Liver (tissue), 8 donors: ENCODE measurements at regions not wholly inside any gene's neighbourhood (a gene's known extent, or its start where the extent isn't known, plus 50 kb on each side); places are given as distances from the start of the nearest gene placed in this dataset.

ENCODE experiments used
- DNase-seq: peaks from one replicate; pipeline ENCODE4 v3.0.0-alpha.2; 2017; ENCODE audit warnings: low spot score
- H3K27ac ChIP-seq, 2 donors: one replicate each; pipeline ENCODE4 v1.7.0; 2013; ENCODE audit warnings: inconsistent platforms in 2 of 2, low read length in 2 of 2, control low read depth in 1 of 2, low read depth in 1 of 2, mild to moderate bottlenecking in 1 of 2
- H3K27me3 ChIP-seq, 4 donors: one replicate each; pipeline versions ENCODE4 v1.6.1 to v1.7.0; 2013; ENCODE audit warnings: low read length in 3 of 4, inconsistent platforms in 1 of 4, mild to moderate bottlenecking in 1 of 4, moderate library complexity in 1 of 4; ENCODE audit not compliant: control insufficient read depth in 4 of 4, insufficient read depth in 4 of 4
- H3K36me3 ChIP-seq, 4 donors: one replicate each; pipeline versions ENCODE4 v1.6.1 to v1.7.0; 2013; ENCODE audit warnings: low read length in 3 of 4, mild to moderate bottlenecking in 3 of 4, low read depth in 1 of 4, moderate library complexity in 1 of 4; ENCODE audit not compliant: control insufficient read depth in 4 of 4, insufficient read depth in 3 of 4
- H3K4me1 ChIP-seq, 4 donors: one replicate each; pipeline versions ENCODE4 v1.6.1 to v1.7.0; 2013; ENCODE audit warnings: low read length in 3 of 4, mild to moderate bottlenecking in 3 of 4, moderate library complexity in 1 of 4; ENCODE audit not compliant: control insufficient read depth in 4 of 4, insufficient read depth in 4 of 4
- H3K4me3 ChIP-seq, 3 donors: one replicate each; pipeline versions ENCODE4 v1.6.1 to v1.7.0; 2013; ENCODE audit warnings: low read length in 3 of 3, control low read depth in 1 of 3, low read depth in 1 of 3, mild to moderate bottlenecking in 1 of 3
- H3K9ac ChIP-seq, 2 donors: one replicate each; pipeline ENCODE4 v1.7.0; 2013; ENCODE audit warnings: low read length in 2 of 2, mild to moderate bottlenecking in 2 of 2, moderate library complexity in 2 of 2, control low read depth in 1 of 2, low read depth in 1 of 2
- H3K9me3 ChIP-seq, 4 donors: one replicate each; pipeline versions ENCODE4 v1.6.1 to v1.7.0; 2013; ENCODE audit warnings: low read length in 3 of 4; ENCODE audit not compliant: control insufficient read depth in 4 of 4
- EGR1 ChIP-seq, 2 donors: IDR thresholded peaks; 2 replicates each; pipeline ENCODE4 v1.6.1; 2016 to 2018; ENCODE audit warnings: antibody characterized with exemption in 2 of 2, low read depth in 2 of 2
- FOXA1 ChIP-seq: IDR thresholded peaks from 2 replicates; pipeline ENCODE4 v1.6.1; 2016; ENCODE audit warnings: antibody characterized with exemption
- FOXA2 ChIP-seq: IDR thresholded peaks from 2 replicates; pipeline ENCODE4 v1.6.1; 2016; ENCODE audit warnings: antibody characterized with exemption
- GABPA ChIP-seq, 2 donors: IDR thresholded peaks in 1 of 2; conservative IDR thresholded peaks in 1 of 2; 2 replicates each; pipeline ENCODE4 v1.6.1; 2016; ENCODE audit warnings: antibody characterized with exemption in 2 of 2, mild to moderate bottlenecking in 1 of 2, moderate library complexity in 1 of 2
- HNF4A ChIP-seq, 2 donors: conservative IDR thresholded peaks; 2 replicates each; pipeline ENCODE4 v1.6.1; 2016; ENCODE audit warnings: antibody characterized with exemption in 2 of 2, mild to moderate bottlenecking in 2 of 2
- HNF4G ChIP-seq: IDR thresholded peaks from 2 replicates; pipeline ENCODE4 v1.6.1; 2016; ENCODE audit warnings: antibody characterized with exemption
- JUND ChIP-seq, 2 donors: IDR thresholded peaks; 2 replicates each; pipeline ENCODE4 v1.6.1; 2016; ENCODE audit warnings: antibody characterized with exemption in 2 of 2
- RAD21 ChIP-seq, 2 donors: IDR thresholded peaks; 2 replicates each; pipeline ENCODE4 v1.6.1; 2016; ENCODE audit warnings: antibody characterized with exemption in 2 of 2, mild to moderate bottlenecking in 2 of 2
- RXRA ChIP-seq, 2 donors: IDR thresholded peaks; 2 replicates each; pipeline ENCODE4 v1.6.1; 2017 to 2018; ENCODE audit warnings: antibody characterized with exemption in 2 of 2, mild to moderate bottlenecking in 1 of 2
- SP1 ChIP-seq: IDR thresholded peaks from 2 replicates; pipeline ENCODE4 v1.6.1; 2018; ENCODE audit warnings: antibody characterized with exemption, mild to moderate bottlenecking
- YY1 ChIP-seq: IDR thresholded peaks from 2 replicates; pipeline ENCODE4 v1.6.1; 2016; ENCODE audit warnings: antibody characterized with exemption, mild to moderate bottlenecking
- WGBS: extraction: QIAGEN DNeasy Blood & Tissue Kit; methylation state at CpG from one replicate; pipeline ENCODE4 v1.1.7; 2013; 5-methylcytosine and 5-hydroxymethylcytosine counted together
- TF ChIP-seq, protein P1 (sequence below): IDR thresholded peaks from 2 replicates; pipeline ENCODE4 v1.6.1; 2016; ENCODE audit warnings: antibody characterized with exemption
- TF ChIP-seq, protein P2 (sequence below): IDR thresholded peaks from 2 replicates; pipeline ENCODE4 v1.6.1; 2016; ENCODE audit warnings: antibody characterized with exemption
- TF ChIP-seq, protein P3 (sequence below): IDR thresholded peaks from 2 replicates; pipeline ENCODE4 v1.6.1; 2016; ENCODE audit warnings: antibody characterized with exemption, mild to moderate bottlenecking
- TF ChIP-seq, protein P4 (sequence below): IDR thresholded peaks from 2 replicates; pipeline ENCODE4 v1.6.1; 2016; ENCODE audit warnings: antibody characterized with exemption
- TF ChIP-seq, protein P5 (sequence below): fragments of 150-350 bp; IDR thresholded peaks from 2 replicates; pipeline ENCODE4 v1.5.1; 2017; ENCODE audit warnings: improper control_type of control experiment, low read depth, low read length; ENCODE audit not compliant: missing input control
- donor health status: healthy.
- donor health status: healthy.
- donor health status: healthy.
- donor health status: healthy.
- donor health status: healthy.

DNA sequence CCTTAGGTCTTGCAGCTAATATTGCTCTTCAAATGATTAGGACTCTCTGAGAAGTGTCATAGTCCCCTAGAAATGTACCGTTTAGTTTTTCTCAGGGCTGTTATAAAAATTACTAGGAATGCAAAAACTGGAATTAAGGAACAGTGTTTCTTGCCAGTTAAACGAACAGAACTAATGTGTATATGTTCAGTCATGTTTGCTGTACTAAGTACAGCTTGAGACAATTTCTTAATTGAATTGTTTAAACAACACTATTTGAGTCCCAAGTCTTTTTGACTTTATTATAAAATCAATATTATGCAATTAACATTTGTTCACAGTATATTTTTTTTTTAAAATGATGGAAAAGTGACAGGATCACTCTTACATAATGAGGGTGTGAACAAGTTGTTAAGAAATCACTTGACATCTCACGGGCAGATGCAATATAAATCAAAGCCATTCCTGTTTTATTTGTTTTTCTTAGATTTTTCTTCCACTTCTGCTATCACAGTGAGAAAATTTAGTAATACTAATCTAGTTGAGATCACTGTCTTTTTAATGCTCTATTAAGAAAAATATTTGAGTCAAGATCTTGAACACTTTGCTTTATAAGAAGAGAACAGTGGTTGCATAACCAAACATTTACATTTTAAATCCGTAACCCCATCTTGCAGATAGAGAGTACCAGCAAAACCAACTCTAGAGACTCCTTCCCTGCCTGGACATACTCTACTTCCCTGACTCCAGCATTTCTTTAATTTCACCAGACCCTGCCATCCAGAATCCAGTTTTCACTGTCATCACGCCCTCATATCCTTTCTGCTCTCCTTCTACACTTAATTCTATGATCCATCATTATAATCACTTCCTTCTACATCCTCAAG lies 140.7 kb upstream of the KITLG start:
- Histone ChIP-seq H3K4me3 (no peak overlapping the region), H3K9ac (no peak overlapping the region), H3K27me3 (no peaks in the 10 kb centered on the region), H3K4me1 (peaks cover 0 to 4% (median 0%) of the 10 kb centered on the region in 4 donors), H3K36me3 (no peaks in the 10 kb centered on the region), H3K9me3 (no peaks in the 10 kb centered on the region), H3K27ac (no peak overlapping the region)
- 61% methylated on average over 5 of the region's 5 CpGs for WGBS
- no peak for DNase-seq
- TF ChIP-seq RAD21 (IDR thresholded peaks at IDR 0.05) (no peak), YY1 (no peak), HNF4G (no peak), HNF4A (conservative IDR thresholded peaks at IDR 0.05) (no peak), SP1 (no peak), EGR1 (IDR thresholded peaks at IDR 0.05; ENCODE audit: low read depth in 2 of 2) (no peak)
- TF ChIP-seq, protein P1, sequence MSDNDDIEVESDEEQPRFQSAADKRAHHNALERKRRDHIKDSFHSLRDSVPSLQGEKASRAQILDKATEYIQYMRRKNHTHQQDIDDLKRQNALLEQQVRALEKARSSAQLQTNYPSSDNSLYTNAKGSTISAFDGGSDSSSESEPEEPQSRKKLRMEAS = no peak
- TF ChIP-seq, protein P2, sequence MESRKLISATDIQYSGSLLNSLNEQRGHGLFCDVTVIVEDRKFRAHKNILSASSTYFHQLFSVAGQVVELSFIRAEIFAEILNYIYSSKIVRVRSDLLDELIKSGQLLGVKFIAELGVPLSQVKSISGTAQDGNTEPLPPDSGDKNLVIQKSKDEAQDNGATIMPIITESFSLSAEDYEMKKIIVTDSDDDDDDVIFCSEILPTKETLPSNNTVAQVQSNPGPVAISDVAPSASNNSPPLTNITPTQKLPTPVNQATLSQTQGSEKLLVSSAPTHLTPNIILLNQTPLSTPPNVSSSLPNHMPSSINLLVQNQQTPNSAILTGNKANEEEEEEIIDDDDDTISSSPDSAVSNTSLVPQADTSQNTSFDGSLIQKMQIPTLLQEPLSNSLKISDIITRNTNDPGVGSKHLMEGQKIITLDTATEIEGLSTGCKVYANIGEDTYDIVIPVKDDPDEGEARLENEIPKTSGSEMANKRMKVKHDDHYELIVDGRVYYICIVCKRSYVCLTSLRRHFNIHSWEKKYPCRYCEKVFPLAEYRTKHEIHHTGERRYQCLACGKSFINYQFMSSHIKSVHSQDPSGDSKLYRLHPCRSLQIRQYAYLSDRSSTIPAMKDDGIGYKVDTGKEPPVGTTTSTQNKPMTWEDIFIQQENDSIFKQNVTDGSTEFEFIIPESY = no peak
- TF ChIP-seq, protein P3, sequence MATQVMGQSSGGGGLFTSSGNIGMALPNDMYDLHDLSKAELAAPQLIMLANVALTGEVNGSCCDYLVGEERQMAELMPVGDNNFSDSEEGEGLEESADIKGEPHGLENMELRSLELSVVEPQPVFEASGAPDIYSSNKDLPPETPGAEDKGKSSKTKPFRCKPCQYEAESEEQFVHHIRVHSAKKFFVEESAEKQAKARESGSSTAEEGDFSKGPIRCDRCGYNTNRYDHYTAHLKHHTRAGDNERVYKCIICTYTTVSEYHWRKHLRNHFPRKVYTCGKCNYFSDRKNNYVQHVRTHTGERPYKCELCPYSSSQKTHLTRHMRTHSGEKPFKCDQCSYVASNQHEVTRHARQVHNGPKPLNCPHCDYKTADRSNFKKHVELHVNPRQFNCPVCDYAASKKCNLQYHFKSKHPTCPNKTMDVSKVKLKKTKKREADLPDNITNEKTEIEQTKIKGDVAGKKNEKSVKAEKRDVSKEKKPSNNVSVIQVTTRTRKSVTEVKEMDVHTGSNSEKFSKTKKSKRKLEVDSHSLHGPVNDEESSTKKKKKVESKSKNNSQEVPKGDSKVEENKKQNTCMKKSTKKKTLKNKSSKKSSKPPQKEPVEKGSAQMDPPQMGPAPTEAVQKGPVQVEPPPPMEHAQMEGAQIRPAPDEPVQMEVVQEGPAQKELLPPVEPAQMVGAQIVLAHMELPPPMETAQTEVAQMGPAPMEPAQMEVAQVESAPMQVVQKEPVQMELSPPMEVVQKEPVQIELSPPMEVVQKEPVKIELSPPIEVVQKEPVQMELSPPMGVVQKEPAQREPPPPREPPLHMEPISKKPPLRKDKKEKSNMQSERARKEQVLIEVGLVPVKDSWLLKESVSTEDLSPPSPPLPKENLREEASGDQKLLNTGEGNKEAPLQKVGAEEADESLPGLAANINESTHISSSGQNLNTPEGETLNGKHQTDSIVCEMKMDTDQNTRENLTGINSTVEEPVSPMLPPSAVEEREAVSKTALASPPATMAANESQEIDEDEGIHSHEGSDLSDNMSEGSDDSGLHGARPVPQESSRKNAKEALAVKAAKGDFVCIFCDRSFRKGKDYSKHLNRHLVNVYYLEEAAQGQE = no peak
- TF ChIP-seq, protein P4, sequence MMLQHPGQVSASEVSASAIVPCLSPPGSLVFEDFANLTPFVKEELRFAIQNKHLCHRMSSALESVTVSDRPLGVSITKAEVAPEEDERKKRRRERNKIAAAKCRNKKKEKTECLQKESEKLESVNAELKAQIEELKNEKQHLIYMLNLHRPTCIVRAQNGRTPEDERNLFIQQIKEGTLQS = no peak

DNA sequence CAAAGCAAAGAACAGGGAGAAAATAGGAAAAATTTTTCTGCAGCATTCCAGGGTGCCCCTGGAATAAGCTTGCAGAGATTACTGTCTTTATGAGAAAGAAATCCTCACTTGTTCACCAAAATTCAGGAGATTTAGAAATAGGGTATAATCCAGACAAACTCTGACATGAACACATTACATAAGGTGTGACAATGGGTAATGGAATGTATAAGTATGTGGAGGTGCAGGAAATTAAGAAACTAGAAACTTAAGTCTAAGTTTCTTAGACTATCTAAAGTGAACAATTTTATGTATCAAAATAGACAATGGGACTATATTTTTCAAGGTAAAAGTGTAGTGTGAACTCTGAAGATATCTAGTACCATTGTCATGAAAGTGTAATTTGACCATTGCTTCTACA lies 140.0 kb upstream of the KITLG start:
- no peaks in the 10 kb centered on the region for H3K9me3 ChIP-seq
- H3K36me3 ChIP-seq = no peaks in the 10 kb centered on the region
- no peaks in the 10 kb centered on the region for H3K27me3 ChIP-seq
- H3K9ac ChIP-seq = no peak overlapping the region
- DNase-seq = no peak
- TF ChIP-seq HNF4G = no peak
- no peak for TF ChIP-seq HNF4A (conservative IDR thresholded peaks at IDR 0.05)
- no peak for TF ChIP-seq RXRA (IDR thresholded peaks at IDR 0.05)
- TF ChIP-seq, protein P3 = no peak
- TF ChIP-seq, protein P1 = no peak
- no peak for TF ChIP-seq JUND (IDR thresholded peaks at IDR 0.05)
- TF ChIP-seq GABPA (IDR thresholded peaks at IDR 0.05 in 1 of 2, conservative IDR thresholded peaks at IDR 0.05 in 1 of 2) = no peak
- no peak for TF ChIP-seq FOXA1
- no peak for TF ChIP-seq SP1
- TF ChIP-seq, protein P4 = no peak
- TF ChIP-seq, protein P5, sequence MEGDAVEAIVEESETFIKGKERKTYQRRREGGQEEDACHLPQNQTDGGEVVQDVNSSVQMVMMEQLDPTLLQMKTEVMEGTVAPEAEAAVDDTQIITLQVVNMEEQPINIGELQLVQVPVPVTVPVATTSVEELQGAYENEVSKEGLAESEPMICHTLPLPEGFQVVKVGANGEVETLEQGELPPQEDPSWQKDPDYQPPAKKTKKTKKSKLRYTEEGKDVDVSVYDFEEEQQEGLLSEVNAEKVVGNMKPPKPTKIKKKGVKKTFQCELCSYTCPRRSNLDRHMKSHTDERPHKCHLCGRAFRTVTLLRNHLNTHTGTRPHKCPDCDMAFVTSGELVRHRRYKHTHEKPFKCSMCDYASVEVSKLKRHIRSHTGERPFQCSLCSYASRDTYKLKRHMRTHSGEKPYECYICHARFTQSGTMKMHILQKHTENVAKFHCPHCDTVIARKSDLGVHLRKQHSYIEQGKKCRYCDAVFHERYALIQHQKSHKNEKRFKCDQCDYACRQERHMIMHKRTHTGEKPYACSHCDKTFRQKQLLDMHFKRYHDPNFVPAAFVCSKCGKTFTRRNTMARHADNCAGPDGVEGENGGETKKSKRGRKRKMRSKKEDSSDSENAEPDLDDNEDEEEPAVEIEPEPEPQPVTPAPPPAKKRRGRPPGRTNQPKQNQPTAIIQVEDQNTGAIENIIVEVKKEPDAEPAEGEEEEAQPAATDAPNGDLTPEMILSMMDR = no peak
- no peak for TF ChIP-seq FOXA2
- H3K27ac ChIP-seq = no peak overlapping the region
- no peak overlapping the region for H3K4me3 ChIP-seq
- H3K4me1 ChIP-seq = peaks cover 0 to 4% (median 0%) of the 10 kb centered on the region in 4 donors
